GM23248 (cell line): ENCODE measurements at regions not wholly inside any gene's neighbourhood (a gene's known extent, or its start where the extent isn't known, plus 50 kb on each side); places are given as distances from the start of the nearest gene placed in this dataset.

Source experiments
- DNase-seq: peaks from one replicate; pipeline ENCODE4 v3.0.0-alpha.2; 2015
- H2AFZ ChIP-seq: fragments of 200-600 bp; sonication (generic); 2 replicates; pipeline ENCODE4 v1.6.1; 2016; ENCODE audit warnings: antibody characterized with exemption
- H3F3A ChIP-seq: fragments of 200-600 bp; sonication (generic); 2 replicates; pipeline ENCODE4 v1.6.1; 2016; ENCODE audit warnings: mild to moderate bottlenecking, antibody characterized with exemption, mixed run types; ENCODE audit not compliant: insufficient read depth
- H3K27ac ChIP-seq: fragments of 200-600 bp; sonication (generic); 2 replicates; pipeline ENCODE4 v1.5.1; 2016; ENCODE audit warnings: mild to moderate bottlenecking
- H3K27me3 ChIP-seq: fragments of 200-600 bp; sonication (generic); replicated peaks from 2 replicates; pipeline ENCODE4 v1.6.1; 2016; ENCODE audit warnings: mild to moderate bottlenecking; ENCODE audit not compliant: insufficient read depth
- H3K36me3 ChIP-seq: fragments of 200-600 bp; sonication (generic); 2 replicates; pipeline ENCODE4 v1.6.1; 2016; ENCODE audit warnings: low read depth, mild to moderate bottlenecking
- H3K4me1 ChIP-seq: fragments of 200-600 bp; sonication (generic); 2 replicates; pipeline ENCODE4 v1.6.1; 2016; ENCODE audit warnings: mild to moderate bottlenecking; ENCODE audit not compliant: insufficient read depth
- H3K4me2 ChIP-seq: fragments of 200-600 bp; sonication (generic); one replicate; pipeline ENCODE4 v1.6.1; 2016; ENCODE audit warnings: mild to moderate bottlenecking; ENCODE audit not compliant: unreplicated experiment
- H3K4me3 ChIP-seq: fragments of 200-600 bp; sonication (generic); 2 replicates; pipeline ENCODE4 v1.5.1; 2016; ENCODE audit warnings: mild to moderate bottlenecking
- H3K79me2 ChIP-seq: fragments of 200-600 bp; sonication (generic); 2 replicates; pipeline ENCODE4 v1.6.1; 2016; ENCODE audit warnings: mild to moderate bottlenecking; ENCODE audit not compliant: insufficient read depth
- H3K9ac ChIP-seq: fragments of 200-600 bp; sonication (generic); 2 replicates; pipeline ENCODE4 v1.6.1; 2016; ENCODE audit warnings: mild to moderate bottlenecking
- H3K9me2 ChIP-seq: fragments of 200-600 bp; sonication (generic); 2 replicates; pipeline ENCODE4 v1.6.1; 2016; ENCODE audit warnings: mixed run types, mild to moderate bottlenecking, moderate library complexity; ENCODE audit not compliant: insufficient read depth
- H3K9me3 ChIP-seq: fragments of 200-600 bp; sonication (generic); one replicate; pipeline ENCODE4 v1.6.1; 2017; ENCODE audit warnings: low read depth
- H4K20me1 ChIP-seq: fragments of 200-600 bp; sonication (generic); 2 replicates; pipeline ENCODE4 v1.6.0; 2016; ENCODE audit not compliant: insufficient read depth
- EZH2 ChIP-seq: fragments of 200-600 bp; sonication (generic); IDR thresholded peaks from 2 replicates; pipeline ENCODE4 v1.6.1; 2018; ENCODE audit warnings: antibody characterized with exemption, mild to moderate bottlenecking; ENCODE audit not compliant: insufficient read depth, poor library complexity, severe bottlenecking
- EZH2phosphoT487 ChIP-seq: fragments of 200-600 bp; sonication (generic); IDR thresholded peaks from 2 replicates; pipeline ENCODE4 v1.6.1; 2018; ENCODE audit warnings: antibody characterized with exemption, moderate library complexity, mild to moderate bottlenecking, low read depth; ENCODE audit not compliant: insufficient read depth
- WGBS, 2 experiments: methylation state at CpG; one replicate each; pipeline ENCODE4 v1.1.6; 2015 to 2017; ENCODE audit warnings: low lambda C conversion rate in 2 of 2, low coverage in 1 of 2; ENCODE audit errors: missing lambda C conversion rate in 2 of 2; 5-methylcytosine and 5-hydroxymethylcytosine counted together
- in situ Hi-C: fragments of 300-500 bp; cut with MboI; formaldehyde crosslinking; loops from 2 replicates; pipeline ENCODE4 v1.15.0; 2020

- H3K9me3 ChIP-seq: no peaks in the 10 kb centered on the region
- H4K20me1 ChIP-seq: no peaks in the 10 kb centered on the region
- no peak overlapping the region for H3K27ac ChIP-seq
- H3K9me2 ChIP-seq: no peaks in the 10 kb centered on the region
- H3K4me3 ChIP-seq: no peak overlapping the region
- no peaks in the 10 kb centered on the region for H3K27me3 ChIP-seq
- H3K79me2 ChIP-seq: no peaks in the 10 kb centered on the region
- TF ChIP-seq EZH2: no peak
- TF ChIP-seq EZH2phosphoT487: no peak
- DNase-seq: no peak
- 79 to 82% methylated on average over 4 of the region's 4 CpGs for WGBS, 2 experiments
- in situ Hi-C loops: loop anchor here (10.0 kb wide), 1 partner anchor 1108 kb away; no protein-coding TSS in a partner anchor
- H3K9ac ChIP-seq: no peak overlapping the region
- no peak overlapping the region for H2AFZ ChIP-seq
- no peaks in the 10 kb centered on the region for H3F3A ChIP-seq
- no peaks in the 10 kb centered on the region for H3K4me1 ChIP-seq
- no peak overlapping the region for H3K4me2 ChIP-seq
- no peaks in the 10 kb centered on the region for H3K36me3 ChIP-seq
Observed at GRCh38 chr3:70546679-70547078, 234.2 kb upstream of the MDFIC2 start.

- no peak overlapping the region for H3K9ac ChIP-seq
- in situ Hi-C loops: loop anchor here (10.0 kb wide), 1 partner anchor 1111 kb away; no protein-coding TSS in a partner anchor
- no peaks in the 10 kb centered on the region for H3K9me3 ChIP-seq
- H3K4me1 ChIP-seq: no peaks in the 10 kb centered on the region
- no peaks in the 10 kb centered on the region for H3K79me2 ChIP-seq
- H4K20me1 ChIP-seq: no peaks in the 10 kb centered on the region
- H3K27ac ChIP-seq: no peak overlapping the region
- 76 to 86% methylated on average over 2 of the region's 2 CpGs for WGBS, 2 experiments
- no peak overlapping the region for H3K4me3 ChIP-seq
- no peak for DNase-seq
- H3K9me2 ChIP-seq: no peaks in the 10 kb centered on the region
- no peaks in the 10 kb centered on the region for H3K36me3 ChIP-seq
- H3K27me3 ChIP-seq: no peaks in the 10 kb centered on the region
- no peak overlapping the region for H2AFZ ChIP-seq
- no peak overlapping the region for H3K4me2 ChIP-seq
- H3F3A ChIP-seq: no peaks in the 10 kb centered on the region
- TF ChIP-seq EZH2phosphoT487 (no peak), EZH2 (no peak)
Observed at GRCh38 chr3:70543493-70543892, 231.1 kb upstream of the MDFIC2 start.

- H3K79me2 ChIP-seq: no peaks in the 10 kb centered on the region
- WGBS, 2 experiments: 85 to 88% methylated on average over 2 of the region's 2 CpGs
- H3K27me3 ChIP-seq: peaks cover 5% of the 10 kb centered on the region; the same call in 1 of the 2 replicates
- H4K20me1 ChIP-seq: no peaks in the 10 kb centered on the region
- in situ Hi-C loops: loop anchor here (10.0 kb wide), 1 partner anchor 1115 kb away; no protein-coding TSS in a partner anchor
- no peaks in the 10 kb centered on the region for H3K36me3 ChIP-seq
- H3K9me3 ChIP-seq: no peaks in the 10 kb centered on the region
- H3K9me2 ChIP-seq: no peaks in the 10 kb centered on the region
- no peak overlapping the region for H2AFZ ChIP-seq
- H3K4me1 ChIP-seq: no peaks in the 10 kb centered on the region
- no peak overlapping the region for H3K27ac ChIP-seq
- TF ChIP-seq EZH2 (no peak), EZH2phosphoT487 (no peak)
- no peak for DNase-seq
- no peaks in the 10 kb centered on the region for H3F3A ChIP-seq
- no peak overlapping the region for H3K9ac ChIP-seq
- H3K4me2 ChIP-seq: no peak overlapping the region
- no peak overlapping the region for H3K4me3 ChIP-seq
Observed at GRCh38 chr3:70539908-70540307, 227.5 kb upstream of the MDFIC2 start.

GRCh38 chr3:70532806-70533205 is 220.4 kb upstream of the MDFIC2 start:
- H3K27ac ChIP-seq: no peak overlapping the region
- no peak for DNase-seq
- no peak overlapping the region for H3K4me2 ChIP-seq
- no peaks in the 10 kb centered on the region for H3K4me1 ChIP-seq
- no peaks in the 10 kb centered on the region for H3K9me3 ChIP-seq
- no peaks in the 10 kb centered on the region for H3K79me2 ChIP-seq
- H3K27me3 ChIP-seq: peaks cover 5% of the 10 kb centered on the region; the same call in 1 of the 2 replicates
- in situ Hi-C loops: no loop called here
- 46 to 49% methylated on average over 2 of the region's 2 CpGs for WGBS, 2 experiments
- H3F3A ChIP-seq: 0 out of 2 replicates have a peak, but pooled peaks cover 5% of the 10 kb centered on the region
- no peak overlapping the region for H3K9ac ChIP-seq
- H2AFZ ChIP-seq: no peak overlapping the region
- no peaks in the 10 kb centered on the region for H3K36me3 ChIP-seq
- no peaks in the 10 kb centered on the region for H4K20me1 ChIP-seq
- no peak overlapping the region for H3K4me3 ChIP-seq
- no peak for TF ChIP-seq EZH2
- TF ChIP-seq EZH2phosphoT487: no peak
- no peaks in the 10 kb centered on the region for H3K9me2 ChIP-seq
